ENCODE measurements at regions not wholly inside any gene's neighbourhood (a gene's known extent, or its start where the extent isn't known, plus 50 kb on each side); places are given as distances from the start of the nearest gene placed in this dataset.

- no peaks in the 10 kb centered on the region for H3K4me1 ChIP-seq
- intact Hi-C loops (cut with DNase I) = no loop called here
- no peak overlapping the region for H3K27ac ChIP-seq
- 29% methylated on average over 3 of the region's 3 CpGs for WGBS (ENCODE audit: insufficient coverage, low coverage, low lambda C conversion rate, missing lambda C conversion rate)
- H3K4me3 ChIP-seq = no peak overlapping the region
- TF ChIP-seq CTCF (IDR thresholded peaks at IDR 0.05) (no peak), POLR2A (IDR thresholded peaks at IDR 0.05) (no peak)
- no peak for ATAC-seq
- H3K27me3 ChIP-seq = no peaks in the 10 kb centered on the region
- H3K9me3 ChIP-seq = no peaks in the 10 kb centered on the region
- H3K36me3 ChIP-seq = no peaks in the 10 kb centered on the region
- no peak for DNase-seq
Measured at GRCh38 chr18:60568220-60568619, 195.6 kb upstream of the MC4R start.

GRCh38 chr18:60570172-60570571 lies 197.6 kb upstream of the MC4R start:
- Histone ChIP-seq H3K36me3 (no peaks in the 10 kb centered on the region), H3K4me1 (no peaks in the 10 kb centered on the region), H3K9me3 (no peaks in the 10 kb centered on the region), H3K4me3 (no peak overlapping the region), H3K27ac (no peak overlapping the region), H3K27me3 (no peaks in the 10 kb centered on the region)
- DNase-seq = no peak
- intact Hi-C loops (cut with DNase I) = no loop called here
- WGBS (ENCODE audit: insufficient coverage, low coverage, low lambda C conversion rate, missing lambda C conversion rate) = 94% methylated on average over 1 of the region's 1 CpG
- no peak for ATAC-seq
- TF ChIP-seq POLR2A (IDR thresholded peaks at IDR 0.05) = no peak
- no peak for TF ChIP-seq CTCF (IDR thresholded peaks at IDR 0.05)

- no peak for DNase-seq
- H3K4me3 ChIP-seq = no peak overlapping the region
- 93% methylated on average over 1 of the region's 1 CpG for WGBS (ENCODE audit: insufficient coverage, low coverage, low lambda C conversion rate, missing lambda C conversion rate)
- H3K9me3 ChIP-seq = no peaks in the 10 kb centered on the region
- intact Hi-C loops (cut with DNase I) = no loop called here
- TF ChIP-seq POLR2A (IDR thresholded peaks at IDR 0.05) (no peak), CTCF (IDR thresholded peaks at IDR 0.05) (no peak)
- H3K36me3 ChIP-seq = no peaks in the 10 kb centered on the region
- H3K27ac ChIP-seq = no peak overlapping the region
- ATAC-seq = no peak
- H3K27me3 ChIP-seq = no peaks in the 10 kb centered on the region
- no peaks in the 10 kb centered on the region for H3K4me1 ChIP-seq
Measured at GRCh38 chr18:60577457-60577856, 204.9 kb upstream of the MC4R start.

GRCh38 chr18:60585670-60586069 lies 213.1 kb upstream of the MC4R start:
- no peak overlapping the region for H3K27ac ChIP-seq
- H3K4me3 ChIP-seq = no peak overlapping the region
- no peak for TF ChIP-seq CTCF (IDR thresholded peaks at IDR 0.05)
- no peak for TF ChIP-seq POLR2A (IDR thresholded peaks at IDR 0.05)
- H3K36me3 ChIP-seq = no peaks in the 10 kb centered on the region
- no peak for ATAC-seq
- no peak for DNase-seq
- H3K27me3 ChIP-seq = no peaks in the 10 kb centered on the region
- H3K4me1 ChIP-seq = no peaks in the 10 kb centered on the region
- no peaks in the 10 kb centered on the region for H3K9me3 ChIP-seq
- intact Hi-C loops (cut with DNase I) = no loop called here

- Histone ChIP-seq H3K27ac (no peak overlapping the region), H3K4me3 (no peak overlapping the region), H3K9me3 (no peaks in the 10 kb centered on the region), H3K27me3 (no peaks in the 10 kb centered on the region), H3K36me3 (no peaks in the 10 kb centered on the region), H3K4me1 (no peaks in the 10 kb centered on the region)
- ATAC-seq = no peak
- no peak for DNase-seq
- 32% methylated on average over 5 of the region's 5 CpGs for WGBS (ENCODE audit: insufficient coverage, low coverage, low lambda C conversion rate, missing lambda C conversion rate)
- TF ChIP-seq POLR2A (IDR thresholded peaks at IDR 0.05) (no peak), CTCF (IDR thresholded peaks at IDR 0.05) (no peak)
- intact Hi-C loops (cut with DNase I) = no loop called here
Measured at GRCh38 chr18:60593249-60593648, 220.7 kb upstream of the MC4R start.
